Stimulated activated CD4-positive, alpha-beta T cell treated with anti-CD3 and anti-CD28 coated beads, TNF-alpha, amount 100 ng/mL, for 1 hour (primary cell): ENCODE measurements at regions not wholly inside any gene's neighbourhood (a gene's known extent, or its start where the extent isn't known, plus 50 kb on each side); places are given as distances from the start of the nearest gene placed in this dataset.
A peak's percentile ranks its signal among the peaks of the same experiment; 100 is the strongest.

Experiments used
- DNase-seq, 3 donors: peaks; one replicate each; pipeline ENCODE4 v3.0.0-alpha.2; 2020; ENCODE audit warnings: low read depth in 3 of 3, low spot score in 1 of 3

DNA sequence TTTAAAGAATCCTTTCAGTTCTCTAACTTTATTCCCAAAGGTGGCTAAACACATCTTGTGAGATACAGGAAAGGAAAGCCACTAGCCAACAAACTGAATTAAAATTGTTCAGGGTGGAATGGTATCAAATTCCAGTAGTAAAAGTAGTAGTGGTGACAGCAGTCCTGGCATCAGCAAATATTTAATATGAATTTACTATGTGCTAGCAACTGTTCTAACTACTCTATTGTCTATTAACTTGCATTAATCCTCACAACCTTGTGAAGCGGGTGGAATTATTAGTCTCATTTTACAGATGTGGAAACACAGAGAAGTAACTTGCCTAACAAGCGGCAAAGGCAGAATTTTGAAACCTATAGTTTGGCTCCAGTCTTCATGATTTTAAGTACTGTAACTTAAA lies 130.1 kb downstream of the KLF12 start:
- no peak for DNase-seq

DNA sequence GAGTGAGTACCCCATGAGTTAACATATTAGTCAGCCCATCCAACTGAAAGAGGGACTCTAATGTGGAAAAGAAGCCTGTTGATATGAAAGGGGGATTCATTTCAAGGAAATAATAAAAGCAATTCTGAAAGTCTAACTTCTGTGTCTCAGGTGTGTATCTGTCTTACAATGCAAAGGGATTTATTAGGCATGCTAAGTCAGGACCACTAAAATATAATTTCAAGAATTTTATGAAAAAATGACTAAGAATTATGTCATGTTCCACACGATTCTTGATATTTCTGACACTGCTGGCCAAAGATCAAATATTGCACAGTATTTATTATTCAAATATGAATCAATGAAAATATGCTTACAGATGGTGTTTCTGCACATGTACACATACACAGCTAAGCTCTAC lies 130.8 kb downstream of the KLF12 start:
- no peak for DNase-seq

DNA sequence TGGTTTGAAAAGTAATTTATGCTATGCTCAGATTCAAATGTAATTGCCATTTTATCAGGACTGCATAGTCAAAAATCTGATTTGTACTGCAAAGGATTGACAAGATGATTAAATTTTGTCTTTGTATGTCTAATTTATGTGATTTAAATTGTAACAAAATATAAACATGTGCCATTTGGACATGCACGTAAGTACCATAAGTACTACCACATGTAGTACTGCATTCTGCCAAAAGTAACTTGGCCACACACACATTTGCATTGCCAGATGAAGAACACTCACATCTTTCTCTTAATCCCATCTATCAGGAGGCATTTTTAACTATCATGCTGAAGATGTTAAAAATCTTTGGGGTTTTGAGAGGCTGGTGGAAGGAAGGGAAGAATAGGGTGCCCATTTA lies 133.3 kb downstream of the KLF12 start:
- DNase-seq, result no peak

DNA sequence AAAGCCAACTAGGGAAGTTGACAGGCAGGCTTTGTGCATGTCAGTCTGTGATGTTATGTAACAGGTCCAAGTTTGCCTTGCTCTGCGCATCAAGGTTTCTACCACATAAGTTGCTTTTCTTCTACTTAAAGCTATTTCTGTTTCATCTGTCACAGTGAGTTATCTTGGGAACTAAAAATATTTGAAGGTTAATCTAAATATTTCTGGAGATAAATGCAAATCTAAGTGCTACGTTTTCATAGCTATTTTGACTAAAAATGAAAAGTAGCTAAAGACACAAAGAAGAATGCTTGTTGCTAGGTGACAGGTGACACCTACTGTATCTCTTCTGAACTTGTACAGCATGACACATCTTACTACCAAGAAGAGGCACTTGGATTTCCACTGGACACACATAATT lies 135.6 kb downstream of the KLF12 start:
- no peak for DNase-seq

DNA sequence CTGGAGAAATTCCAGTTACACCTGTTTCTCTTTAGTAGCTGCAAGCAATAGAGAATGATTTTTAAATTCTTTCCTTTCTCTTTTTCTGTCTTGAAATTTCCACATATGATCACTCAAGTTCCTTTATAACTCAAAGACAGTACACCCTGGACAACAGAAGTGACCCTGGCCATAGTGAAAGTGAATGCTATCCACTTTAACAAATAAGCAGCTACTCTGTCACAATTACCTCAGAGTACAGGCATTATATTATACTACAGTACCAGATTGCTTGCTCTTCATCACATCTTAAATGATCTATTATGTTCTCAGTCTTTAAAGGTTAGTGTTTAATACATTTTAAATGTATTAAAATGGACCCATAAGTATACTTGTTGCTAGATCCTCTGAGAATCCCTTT lies 136.2 kb downstream of the KLF12 start:
- no peak for DNase-seq

DNA sequence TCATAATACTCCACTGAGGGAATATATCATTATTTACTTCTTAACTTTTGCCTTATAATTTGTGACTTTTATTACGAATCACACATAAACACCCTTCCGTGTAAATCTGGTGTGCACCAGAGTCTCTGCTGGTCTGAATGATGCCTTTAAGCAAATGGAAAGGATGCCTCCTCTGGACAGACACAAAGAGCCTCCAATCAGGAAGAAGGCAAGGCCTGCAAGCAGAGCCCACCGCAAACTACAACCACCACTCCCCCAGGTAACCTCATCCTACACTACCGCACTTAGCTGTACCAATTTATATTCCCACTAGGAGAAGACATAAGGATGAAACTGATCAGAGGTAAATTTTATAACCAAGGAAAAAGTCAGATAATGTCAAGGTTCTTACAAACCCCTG lies 137.6 kb downstream of the KLF12 start:
- no peak for DNase-seq

DNA sequence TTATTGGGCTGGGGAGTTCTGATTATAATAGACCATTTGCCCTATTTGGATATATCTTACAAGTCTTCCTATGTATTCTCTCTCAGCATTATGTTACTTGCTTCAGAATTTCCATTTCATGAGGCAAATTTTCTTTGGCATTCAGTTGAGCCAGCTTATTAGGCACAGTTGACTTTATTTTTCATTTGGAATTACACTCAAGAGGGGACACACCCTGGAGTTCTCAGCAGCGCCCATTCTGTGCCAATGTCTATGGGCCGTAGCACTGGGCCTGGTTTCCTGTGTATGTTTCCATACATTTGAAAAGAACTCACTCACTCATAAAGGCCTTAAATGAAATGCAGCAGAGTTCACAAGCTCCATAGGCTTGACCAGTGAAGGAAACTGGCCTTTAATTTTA lies 138.5 kb downstream of the KLF12 start:
- no peak for DNase-seq

DNA sequence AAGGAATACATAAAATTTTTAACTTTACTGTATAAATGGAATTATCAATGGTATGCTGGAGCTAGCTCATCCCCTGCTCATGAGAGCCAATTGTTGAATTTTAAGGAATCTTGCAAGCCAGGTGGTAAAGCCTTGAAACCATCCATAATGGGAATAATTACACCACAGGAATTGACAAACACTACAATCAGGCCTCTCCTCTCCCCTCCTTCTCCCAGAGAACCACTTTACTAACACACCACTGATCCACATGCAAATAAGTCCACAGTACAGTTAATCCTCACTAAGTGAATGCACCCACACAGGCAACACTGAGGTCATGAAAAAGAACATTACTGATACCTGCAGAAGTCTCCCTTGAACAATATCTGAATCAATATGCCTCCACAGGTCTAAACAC lies 140.5 kb downstream of the KLF12 start:
- no peak for DNase-seq

DNA sequence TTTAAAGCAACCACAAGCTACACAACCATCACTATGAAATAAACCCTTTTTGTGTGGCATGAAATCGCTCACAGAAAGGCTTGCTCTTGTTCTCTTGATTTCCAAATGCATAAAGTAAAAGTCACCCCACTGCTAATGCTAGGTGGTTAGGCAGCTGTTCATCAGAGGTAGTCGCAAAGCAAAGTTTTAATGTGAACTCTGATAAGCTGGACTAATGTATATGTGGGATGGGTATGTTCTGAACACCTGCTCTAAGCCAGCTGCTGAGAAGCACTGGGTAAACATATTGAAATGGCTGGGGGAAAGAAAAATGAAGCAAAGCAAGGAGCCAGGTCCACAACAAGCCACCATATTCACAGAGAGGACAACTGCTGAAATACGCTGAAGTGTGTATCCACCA lies 142.3 kb downstream of the KLF12 start:
- DNase-seq, result no peak

DNA sequence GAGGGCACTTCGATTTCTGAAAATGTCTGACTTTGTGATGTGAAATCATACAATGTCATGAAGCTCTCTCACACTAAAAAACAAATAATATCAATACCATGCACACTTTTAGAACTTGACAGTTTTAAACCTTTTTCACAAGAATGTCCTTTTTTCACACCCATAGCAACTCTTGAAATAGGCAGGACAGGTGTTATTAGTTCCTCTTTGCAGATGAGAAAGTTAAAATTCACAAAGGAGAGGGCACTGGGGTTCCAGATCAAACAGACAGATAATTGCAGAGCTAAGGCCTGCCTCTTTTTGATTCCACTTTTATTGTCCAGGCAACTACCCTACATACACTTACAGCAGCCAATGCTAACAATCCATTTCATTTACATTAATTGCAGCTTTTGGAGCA lies 142.8 kb downstream of the KLF12 start:
- no peak for DNase-seq

DNA sequence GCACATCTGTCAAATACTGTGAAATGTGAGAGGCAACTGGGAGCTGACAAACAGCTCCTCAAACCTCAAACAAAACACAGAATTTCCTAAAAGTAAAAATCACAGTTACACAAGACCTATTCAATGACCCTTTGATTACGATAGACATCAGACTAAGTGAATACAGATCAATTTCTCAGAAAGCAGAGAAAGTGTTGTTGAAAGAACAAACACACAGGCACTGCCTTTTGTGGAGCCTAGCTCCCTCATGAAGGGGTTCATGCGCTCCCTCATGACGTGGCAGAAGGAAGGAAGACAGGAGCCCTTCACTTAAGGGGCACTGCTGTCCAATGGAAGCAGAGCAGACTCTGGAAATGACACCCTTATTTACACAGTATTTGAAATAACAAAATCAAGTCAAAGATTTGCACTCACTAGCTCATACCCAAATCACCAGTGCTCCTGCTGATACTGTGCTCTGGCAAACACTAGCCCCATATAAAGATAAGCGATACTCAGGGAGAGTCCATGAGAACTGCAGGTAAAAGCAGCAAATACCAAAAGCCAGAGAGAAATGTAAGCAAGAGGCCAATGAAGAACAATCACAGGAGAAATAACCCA lies 144.9 kb downstream of the KLF12 start:
- no peak for DNase-seq

DNA sequence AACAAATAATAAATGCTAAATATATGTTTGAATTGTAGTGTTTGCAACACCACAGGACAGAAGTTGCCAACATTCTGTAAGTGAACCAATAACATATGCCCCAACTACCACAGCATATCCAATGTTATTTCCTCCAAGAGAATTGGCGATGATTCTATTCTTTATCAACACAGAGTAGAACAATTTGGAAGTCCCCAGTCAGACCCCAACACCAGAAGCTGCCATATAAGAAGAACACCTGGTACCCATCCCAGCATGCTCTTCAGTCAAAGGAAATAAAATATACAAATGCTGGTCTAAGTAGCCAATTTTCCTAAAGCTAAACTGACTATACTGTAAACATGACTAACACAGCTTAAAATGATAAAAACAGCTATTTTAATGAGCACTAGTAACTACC lies 145.7 kb downstream of the KLF12 start:
- no peak for DNase-seq

DNA sequence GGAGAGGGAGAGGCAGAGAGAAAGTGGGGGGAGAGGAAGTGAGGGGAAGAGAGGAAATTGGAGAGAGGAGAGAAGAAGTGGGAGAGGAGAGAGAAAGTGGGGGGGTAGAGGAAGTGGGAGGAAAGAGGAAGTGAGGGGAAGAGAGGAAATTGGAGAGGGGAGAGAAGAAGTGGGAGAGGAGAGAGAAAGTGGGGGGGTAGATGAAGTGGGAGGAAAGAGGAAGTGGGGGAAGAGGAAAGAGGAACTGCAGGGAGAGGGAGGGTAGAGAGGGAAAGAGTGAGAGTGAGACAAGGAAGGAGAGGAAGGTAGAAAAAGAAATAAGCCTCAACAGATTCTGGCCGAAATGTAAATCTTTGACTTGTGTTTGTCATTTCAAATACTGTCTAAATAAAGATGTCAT lies 146.6 kb downstream of the KLF12 start:
- DNase-seq, result no peak

DNA sequence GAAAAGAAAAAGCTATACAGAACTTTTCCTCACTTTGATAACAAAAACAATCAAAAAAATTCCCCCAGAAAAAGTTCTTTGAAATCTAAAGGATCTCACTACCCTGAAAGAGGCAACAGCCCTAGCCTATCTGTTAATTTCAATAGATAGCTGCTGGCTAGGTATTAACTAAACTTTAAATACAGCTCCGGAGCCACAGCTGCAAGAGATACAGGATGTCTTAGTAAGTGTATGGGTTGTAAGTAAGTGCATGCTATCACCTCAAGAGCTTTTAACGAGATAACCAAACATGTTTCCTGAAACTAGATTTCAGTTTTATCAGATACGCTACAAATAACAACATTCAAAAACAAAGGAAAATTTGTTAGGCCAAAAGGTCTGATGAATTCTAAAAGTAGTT lies 148.4 kb downstream of the KLF12 start:
- DNase-seq, result no peak

DNA sequence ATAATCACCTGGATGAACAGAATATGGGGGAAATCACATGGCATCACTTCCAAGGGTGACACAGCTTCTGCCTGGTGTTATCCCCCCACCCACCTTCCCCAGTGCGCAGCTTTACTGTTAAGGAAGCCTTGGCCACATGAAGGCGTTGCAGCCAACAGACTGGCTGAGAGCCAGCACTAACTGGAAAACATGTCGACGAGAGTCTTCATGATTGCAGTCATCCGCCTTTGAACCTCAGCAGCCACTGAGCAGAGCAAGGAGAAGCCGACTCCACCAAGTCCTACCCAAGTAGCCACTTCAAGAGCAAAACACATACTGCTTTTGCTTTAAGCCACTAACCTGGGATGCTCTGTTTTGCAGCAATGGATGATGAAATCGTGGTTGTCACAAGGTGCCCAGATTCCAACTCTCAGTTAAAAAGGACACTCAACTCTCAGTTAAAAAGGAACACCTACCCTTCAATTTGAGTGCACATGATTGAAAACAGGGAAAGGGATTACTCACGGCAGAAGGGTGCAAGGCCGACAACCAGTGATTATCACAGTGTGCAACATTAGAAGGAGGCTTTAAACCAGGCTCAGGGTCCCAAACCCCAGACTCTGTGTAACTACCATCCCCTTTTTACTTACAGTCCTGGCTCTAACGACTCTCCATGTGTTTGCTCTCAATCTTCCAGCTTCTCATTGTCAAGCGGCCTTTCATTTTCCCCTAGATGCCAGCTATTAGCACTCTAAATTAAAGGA lies 149.1 kb downstream of the KLF12 start:
- DNase-seq, result peak; percentile 46 to 54 (median 46)

DNA sequence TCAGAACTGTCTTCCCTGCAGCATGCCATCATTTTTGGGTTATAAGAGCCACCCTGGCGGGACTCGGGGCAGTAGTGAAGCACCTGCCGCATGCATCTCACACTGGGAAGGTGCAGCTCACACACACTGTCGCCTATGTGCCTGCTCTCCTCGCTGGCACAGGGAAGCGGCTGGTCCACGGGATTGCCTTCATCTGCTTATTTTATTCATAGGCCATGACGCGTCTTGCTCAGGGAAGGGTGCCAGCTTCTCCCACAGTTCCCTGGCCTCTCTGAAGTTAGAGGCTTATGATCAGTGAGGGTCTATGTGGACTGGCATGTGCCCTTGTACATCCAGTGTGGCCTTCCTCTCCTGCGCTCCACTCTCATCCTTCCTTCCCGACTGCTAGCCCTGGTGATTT lies 150.0 kb downstream of the KLF12 start:
- no peak for DNase-seq

DNA sequence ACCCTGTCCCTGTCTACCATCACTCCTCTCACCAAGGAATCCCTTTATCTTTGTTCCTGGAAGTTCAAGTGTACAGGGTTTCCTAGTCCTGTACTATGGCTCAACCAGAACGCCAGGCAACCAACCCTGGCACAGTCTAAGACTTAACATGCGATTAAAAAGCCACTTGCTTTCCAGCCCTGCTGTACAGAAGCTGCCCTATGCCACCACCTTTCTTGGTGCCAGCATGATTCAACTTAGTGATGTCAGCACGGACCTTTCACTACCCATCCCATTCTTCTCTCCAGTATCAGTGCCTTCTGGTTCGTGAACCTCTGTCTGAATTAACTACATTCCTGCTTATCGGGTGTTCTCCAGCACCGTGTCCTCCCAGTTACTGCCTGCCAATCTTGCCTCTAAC lies 151.1 kb downstream of the KLF12 start:
- no peak for DNase-seq

DNA sequence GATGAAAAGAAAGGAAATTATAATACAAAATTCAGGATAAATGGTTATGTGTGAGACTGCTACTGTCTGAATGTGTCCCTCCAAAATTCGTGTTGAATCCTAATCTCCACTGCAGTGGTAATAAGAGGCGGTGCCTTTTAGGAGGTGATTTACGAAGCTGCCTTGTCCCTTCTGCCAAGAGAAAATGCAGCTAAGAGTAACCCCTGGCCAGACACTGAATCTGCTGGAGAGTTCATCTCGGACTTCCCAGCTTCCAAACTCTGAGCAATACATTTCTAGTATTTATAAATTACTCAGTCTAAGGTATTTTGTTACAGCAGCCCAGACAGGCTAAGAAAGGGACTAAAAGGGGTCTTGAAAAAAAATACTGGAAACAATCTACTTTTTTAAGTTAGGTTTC lies 152.6 kb downstream of the KLF12 start:
- no peak for DNase-seq

DNA sequence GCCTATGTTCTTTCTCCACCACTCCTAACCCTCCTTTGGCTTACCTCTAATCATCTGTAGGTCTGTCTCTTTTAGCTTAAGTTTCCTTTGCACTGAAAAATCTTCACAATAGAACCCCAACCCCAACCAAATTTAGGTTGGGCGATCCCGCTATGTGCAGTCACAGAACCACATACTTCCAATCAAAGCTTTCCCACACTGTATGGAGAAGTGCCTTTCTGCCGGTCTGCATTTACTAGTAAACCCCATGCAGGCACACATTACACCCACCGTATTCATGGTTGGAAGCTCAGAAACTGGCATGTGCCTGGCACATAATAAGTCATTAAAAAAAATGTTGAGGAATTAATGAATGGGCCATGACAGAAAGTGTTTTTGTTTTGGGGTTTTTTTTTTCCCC lies 158.4 kb downstream of the KLF12 start:
- no peak for DNase-seq

DNA sequence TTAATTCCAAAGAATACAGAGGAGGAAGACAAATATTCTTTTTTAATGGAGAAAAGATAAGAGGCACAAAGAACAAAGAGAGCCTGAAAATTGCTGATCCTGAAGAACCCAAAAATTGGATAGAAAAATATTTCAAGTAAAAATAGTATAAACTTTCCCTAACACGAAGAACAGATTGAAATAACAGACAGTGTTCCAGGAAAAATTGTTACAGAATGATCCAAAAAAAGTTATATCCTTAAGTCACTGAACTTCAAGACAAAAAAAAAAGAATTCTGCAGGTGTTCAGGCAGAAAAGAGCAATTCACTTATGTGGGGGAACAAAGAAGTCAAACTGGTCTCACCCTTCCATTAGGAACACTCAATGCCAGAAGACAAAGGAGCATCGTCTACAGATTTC lies 160.2 kb downstream of the KLF12 start:
- no peak for DNase-seq

DNA sequence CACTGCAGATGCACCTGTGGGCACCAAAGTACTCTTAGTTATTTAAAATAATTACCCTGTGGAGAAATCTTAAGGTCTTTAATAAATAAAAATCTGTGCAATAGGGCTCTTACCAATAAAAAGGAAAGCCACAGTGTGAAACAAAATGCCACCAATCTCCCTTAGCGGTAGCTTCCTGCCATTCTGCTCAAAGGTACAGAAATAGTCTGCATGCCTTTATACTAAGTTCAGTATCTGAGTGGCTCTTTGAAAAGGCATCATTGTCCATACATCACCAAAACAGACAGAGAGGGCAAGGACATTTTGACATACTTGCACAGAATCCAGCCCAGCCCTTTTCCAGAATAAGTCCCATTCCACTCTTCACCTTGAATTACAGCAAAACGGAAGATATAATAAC lies 161.0 kb downstream of the KLF12 start:
- DNase-seq, result no peak

DNA sequence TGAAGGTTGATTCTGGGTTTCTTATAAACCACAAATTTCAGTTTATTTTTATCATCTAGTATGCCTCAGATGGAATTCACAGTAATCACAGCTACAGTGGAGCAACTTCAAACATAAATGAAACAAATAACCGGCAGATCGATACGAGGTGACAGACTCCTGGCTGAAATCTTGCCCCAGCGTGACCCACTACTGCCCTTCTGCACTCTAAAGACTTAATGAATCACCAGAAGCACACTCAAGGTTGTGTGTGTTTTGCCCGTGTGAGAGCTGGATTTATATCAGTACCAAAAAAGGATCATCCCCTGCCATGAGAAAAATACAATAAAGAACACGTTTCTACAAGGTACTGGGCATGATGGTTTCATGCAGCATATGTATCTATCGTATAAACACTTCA lies 161.7 kb downstream of the KLF12 start:
- DNase-seq, result no peak

DNA sequence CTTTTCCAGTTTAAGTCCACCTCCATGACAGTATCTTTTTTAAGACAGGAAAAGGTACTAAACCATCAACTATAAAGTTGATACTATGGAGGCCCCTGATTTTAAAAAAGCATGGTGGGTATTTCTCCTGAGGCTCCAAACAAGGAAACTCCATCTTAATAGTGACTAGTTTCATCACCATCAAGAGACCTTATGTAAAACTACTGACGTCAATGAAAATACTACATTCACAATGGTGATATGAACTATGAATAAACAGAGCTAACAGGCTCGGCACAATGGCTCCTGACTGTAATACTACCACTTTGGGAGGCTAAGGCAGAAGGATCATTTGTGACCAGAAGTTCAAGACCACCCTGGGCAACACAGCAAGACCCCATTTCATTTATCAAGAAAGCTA lies 162.7 kb downstream of the KLF12 start:
- DNase-seq, result no peak
